Fibroblast of gingiva (primary cell): ENCODE measurements at regions not wholly inside any gene's neighbourhood (a gene's known extent, or its start where the extent isn't known, plus 50 kb on each side); places are given as distances from the start of the nearest gene placed in this dataset.
"Not testable (repeated sequence)": the region's sequence is repeated elsewhere in the genome, so short reads cannot be mapped to it uniquely, and the experiment has no call there.

Experiments used
- DNase-seq: peaks from one replicate; pipeline ENCODE4 v3.0.0-alpha.2; 2011; ENCODE audit warnings: low read depth

DNA sequence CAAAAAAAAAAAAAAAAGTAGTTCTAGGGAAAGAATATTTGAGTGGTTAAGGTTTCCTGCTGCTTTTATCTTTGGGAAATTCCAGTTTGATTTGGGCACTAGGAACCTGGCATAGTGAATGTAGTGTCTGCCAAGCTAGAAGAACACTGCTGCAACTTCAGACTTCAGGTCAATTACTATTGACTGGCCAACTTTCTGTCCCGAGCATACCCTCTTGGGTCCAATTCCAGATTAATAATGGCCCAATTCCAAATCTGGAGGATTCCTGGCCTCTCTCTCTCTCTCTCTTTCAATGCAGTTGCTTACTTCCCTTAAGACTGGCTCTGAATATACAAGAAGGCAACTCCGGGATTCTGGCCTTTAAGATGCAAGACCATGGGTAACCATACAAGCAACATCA lies 74.9 kb downstream of the ANKEF1 start:
- no peak for DNase-seq

DNA sequence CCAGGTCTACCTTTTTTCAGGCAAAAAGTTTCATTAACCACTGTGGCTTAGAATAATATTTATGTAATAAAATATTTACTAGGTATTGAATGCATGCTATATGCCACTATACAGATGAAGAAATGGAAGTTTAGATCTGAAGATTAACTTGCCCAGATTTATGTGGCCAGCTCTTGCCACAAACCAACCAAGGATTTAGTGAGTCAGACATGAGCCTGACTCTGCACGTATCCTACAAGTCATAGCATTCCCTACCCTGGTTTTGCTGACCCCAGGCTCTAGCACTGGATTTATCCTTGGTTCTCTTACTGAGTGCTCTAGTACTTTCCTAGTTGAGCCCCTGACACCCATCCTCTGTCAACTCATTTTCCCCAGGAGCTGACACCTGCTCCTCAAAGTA lies 75.4 kb downstream of the ANKEF1 start:
- DNase-seq = no peak

DNA sequence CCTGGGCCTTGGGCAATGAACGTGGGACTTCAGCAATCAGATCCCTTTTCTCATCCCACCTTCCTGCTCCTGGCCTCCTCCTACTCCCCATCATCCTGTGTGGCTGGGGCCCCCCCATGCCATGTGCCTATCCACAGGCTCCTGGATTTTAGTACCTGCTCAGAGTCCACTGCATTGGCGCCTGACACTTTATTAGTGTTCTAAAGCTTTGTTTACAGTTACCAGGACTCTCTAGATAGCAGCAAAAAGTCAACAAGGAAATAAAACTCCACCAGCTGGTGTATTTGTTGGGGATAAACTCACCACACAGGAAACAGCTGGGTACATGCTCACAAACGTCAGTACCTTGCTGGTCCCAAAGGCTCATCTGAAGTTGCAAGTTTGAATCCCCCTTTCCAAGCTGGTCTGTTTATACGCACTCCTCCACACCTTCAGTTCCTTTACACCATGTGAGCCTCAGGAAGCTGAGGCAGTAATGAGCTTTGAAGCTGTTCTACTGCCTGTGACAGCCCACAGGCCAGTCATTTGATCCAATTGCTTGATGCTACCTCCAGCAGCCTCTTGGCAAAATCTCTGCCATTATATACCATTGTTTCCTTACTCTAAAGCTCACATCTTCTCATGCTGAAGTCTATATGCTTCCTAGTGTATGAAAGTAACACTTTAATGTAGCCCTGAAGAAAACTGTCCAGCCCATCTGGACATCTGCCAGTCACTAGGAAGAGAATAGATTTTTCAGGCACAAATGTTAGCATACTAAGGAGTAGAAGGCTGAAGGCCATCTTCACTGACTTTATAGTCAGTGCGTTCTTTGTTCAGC lies 76.6 kb downstream of the ANKEF1 start:
- DNase-seq = no peak

DNA sequence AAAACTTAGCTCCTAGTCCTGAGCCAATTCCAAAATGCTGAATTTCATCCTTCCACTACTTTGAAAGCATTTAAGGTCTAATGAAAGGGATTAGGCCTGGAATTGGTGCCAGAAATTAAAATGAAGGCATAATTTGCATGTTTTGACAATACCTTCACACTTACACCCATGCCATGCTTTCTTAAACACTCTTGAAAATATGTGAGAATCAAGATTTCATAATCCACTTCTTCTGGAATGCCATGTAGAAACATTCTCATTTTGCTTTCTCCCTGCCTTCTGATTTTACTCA lies 77.1 kb downstream of the ANKEF1 start:
- no peak for DNase-seq

DNA sequence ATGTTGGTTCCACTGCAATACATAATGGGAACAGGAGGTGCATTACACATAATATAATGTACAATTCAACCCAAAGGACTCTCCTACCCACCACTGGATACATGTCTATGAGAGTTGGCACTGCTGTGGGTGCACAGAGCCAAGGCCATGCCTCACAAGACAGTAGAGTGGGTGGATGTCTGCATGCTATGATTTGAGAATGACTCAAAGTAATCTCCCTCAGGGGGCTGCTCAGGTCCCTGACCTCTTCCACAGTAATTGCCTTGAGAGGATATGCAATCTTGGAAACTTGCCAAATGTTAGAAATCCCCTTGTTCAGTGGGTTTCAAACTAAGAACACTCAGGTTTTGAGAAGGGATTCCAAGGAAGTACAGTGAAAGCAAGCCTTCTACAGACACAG lies 79.0 kb downstream of the ANKEF1 start:
- DNase-seq = no peak

DNA sequence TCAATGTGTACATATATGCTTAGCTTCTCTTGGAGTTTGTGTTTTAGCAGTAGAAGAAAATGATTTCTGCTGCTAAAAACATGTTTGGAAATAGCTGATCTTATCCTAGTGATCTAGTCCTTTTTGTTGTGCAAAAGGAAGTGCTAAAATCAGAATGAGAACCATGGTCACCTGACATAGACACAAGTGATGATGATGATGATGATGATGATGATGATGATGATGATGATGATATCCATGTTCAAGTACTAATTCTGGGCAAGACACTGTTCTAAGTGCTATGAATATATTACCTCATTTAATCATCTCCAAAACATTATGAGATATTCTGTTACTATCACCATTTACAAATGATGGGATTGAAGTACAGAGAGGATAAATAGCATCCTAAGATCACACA lies 79.8 kb downstream of the ANKEF1 start:
- no peak for DNase-seq

DNA sequence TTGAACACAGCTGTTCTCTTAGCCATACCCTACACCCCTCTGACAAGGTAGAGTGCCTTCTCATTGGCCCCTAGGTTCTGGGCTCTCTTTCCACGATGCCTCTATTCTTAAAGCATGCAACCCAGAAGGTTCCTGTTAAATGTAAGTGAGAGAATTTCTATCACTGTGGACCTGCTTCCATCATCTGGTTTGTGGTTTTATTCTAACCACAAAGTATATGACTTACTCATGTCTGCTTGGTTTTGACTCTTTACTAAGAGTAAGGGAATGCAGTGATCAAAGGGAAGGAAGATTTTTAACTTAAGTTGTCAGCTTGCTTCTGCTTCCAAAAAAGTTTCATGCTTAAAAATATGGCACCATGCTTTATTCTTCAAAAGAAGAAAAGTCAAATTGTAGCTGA lies 80.2 kb downstream of the ANKEF1 start:
- DNase-seq = peak; percentile 62

DNA sequence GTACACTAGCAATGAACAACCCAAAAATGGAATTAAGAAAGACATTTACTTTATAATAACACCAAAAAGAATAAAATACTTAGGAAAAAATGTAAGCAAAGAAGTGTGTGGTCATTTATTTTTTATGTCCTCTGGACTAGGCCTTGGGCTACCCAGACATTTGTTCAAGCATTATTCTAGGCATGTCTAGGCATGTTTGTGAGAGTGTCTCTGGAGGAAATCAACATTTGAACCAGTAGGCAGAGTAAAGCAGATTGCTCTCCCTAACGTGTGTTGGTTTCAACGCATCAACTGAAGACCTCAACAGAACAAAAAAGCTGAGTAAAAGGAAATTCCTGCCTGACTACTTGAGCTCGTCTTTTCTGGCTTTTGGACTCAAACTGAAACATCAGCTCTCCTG lies 84.5 kb downstream of the ANKEF1 start:
- DNase-seq = no peak

DNA sequence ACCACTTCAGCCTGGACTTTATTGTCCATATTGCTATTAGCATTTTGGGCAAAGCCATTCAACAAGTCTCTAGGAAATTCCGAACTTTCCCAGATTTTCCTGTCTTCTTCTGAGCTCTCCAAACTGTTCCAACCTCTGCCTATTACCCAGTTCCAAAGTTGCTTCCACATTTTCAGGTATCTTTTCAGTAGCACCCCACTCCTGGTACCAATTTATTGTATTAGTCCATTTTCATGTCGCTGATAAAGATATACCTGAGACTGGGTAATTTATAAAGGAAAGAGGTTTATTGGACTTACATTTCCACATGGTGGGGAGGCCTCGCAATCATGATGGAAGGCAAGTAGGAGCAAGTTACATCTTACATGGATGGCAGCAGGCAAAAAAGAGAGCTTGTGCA lies 90.1 kb downstream of the ANKEF1 start:
- not testable (repeated sequence) for DNase-seq

DNA sequence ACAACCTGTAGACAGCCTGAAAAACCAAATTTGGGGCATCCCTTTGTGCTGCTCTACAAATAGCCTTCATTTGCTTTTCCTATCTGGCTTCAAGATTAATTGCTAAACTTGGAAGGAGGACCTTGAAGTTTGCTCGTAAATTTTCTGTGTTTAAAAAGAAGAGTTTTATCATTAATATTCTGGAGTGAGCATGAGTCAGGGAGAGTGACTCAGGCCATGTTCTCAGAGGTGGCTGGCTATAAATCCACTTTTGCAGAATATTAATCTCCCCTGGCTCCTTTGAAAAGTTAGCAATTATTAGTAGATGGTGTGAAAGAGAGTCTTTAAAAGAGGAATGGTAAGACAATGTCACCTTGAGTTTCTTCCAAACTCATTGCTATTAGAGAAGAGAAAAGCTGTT lies 91.0 kb downstream of the ANKEF1 start:
- no peak for DNase-seq

DNA sequence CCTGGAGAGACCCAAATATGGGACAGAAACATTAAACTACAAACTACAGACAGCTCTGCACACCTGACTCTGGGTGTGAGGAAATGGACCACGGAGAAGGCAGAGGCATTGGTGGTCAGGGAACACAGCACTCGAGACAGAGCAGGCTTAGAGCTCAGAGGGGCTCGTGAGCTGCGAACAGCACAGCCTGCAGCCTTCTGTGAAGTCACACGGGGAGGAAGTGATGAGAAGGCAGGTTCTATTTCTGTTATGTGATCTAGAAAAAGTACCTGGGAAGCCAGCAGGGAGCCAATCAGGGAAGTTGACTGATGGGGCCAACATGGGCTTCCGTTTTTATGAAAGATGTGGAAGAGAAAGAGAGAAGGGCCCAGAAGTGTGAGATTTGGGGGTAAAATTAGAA lies 88.9 kb upstream of the SNAP25 start:
- DNase-seq = no peak

DNA sequence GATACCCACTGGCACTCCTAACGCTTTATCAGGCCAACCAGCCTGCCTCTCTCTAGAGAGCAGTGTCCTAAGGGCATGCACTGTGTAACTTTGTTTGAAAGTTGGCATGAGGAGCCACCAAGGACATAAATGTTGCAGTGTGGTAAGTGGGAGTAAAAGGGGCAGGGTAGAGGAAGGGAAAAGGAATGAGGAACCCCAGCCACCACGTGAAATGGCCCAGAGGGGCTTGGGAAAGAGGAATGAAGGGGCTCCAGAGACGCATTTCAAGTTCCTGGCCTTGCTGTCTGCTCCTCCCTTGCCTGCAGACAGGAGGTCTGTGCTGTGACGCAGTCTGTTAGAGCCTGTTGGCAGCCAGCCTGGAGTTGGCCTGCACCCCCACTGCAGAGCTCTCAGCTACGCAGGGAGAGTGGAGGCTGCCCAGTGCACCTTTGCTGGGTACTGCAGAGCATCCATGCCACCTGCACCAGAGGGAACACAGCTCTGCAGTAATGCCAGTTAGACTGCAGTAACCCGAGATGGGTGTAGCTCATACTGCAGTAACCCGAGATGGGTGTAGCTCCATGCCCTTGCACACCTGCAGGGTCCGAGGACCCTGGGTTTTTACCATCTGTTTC lies 86.8 kb upstream of the SNAP25 start:
- DNase-seq = peak; percentile 47

DNA sequence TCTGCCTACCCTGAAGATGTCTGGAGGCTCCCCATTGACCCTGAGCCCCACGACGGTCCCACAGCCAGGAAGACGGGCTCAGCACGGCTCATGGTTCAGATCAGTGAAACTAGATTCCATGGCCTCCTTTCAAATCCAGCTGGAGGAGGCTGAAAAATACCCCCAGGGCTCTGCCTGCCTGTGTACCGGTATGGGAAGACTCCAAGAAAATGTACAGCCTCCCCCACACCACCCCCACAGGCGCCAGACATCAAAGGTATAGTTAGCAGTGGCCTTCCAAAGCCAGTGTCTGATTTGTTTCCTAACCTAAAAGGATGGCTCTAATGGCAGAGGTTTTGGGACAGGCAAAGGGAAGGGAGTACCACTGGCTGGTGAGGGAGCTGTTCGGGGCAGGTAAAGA lies 86.2 kb upstream of the SNAP25 start:
- no peak for DNase-seq

DNA sequence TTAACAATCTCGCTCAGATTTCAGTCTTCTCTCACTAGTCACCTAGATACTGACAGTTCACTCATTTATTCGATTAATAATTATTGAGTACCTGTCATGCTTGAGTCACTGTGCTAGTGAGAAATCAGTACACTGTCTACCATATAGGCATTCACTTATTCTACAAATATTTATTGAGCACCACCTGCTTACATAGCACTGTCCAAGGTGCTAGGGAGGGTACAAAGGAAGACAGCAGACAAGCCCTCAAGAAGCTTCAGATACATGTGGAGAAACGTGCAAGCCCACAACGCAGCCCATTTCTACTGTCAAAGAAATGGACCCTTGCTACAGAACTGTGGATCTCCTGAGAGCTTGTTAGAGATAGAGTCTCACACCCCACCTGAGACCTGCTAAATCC lies 85.1 kb upstream of the SNAP25 start:
- DNase-seq = no peak

DNA sequence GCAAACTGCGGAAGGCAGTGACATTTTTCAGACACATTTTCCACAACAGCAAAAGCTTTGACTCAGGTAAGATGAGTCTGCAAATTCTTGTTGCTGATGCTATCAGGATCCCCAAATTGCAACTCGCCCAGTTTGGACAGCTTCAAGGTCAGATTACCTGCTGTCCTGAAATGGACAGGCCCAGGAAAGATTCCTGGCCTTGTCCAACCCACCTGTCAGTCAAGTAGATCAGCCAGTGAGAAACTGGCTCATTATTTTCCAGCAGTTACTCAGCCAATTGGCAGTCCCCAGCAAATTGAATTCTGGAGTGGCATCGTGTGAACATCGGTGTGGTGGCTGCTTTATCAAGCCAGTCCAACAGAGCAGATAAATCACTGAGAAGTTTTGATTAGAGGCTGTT lies 84.5 kb upstream of the SNAP25 start:
- DNase-seq = no peak

DNA sequence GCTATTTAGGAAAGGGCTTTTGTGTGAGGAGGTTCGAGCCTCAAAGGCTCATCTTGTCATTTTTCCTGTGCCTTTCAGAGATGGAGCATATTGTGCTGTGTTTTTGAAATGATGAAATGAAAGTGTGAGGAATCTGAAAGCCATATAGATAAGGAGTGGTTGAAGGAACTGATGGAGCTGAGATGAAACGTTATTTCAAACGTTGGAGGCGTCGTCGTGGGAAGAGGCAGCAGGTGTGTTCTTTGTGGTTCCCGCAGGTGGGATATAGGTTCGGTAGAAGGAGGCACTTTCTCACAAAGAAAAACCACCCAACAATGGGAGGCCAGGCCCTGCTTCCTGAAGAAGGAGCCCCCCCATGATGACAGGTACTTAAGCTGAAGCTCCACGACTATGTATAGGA lies 83.2 kb upstream of the SNAP25 start:
- DNase-seq = no peak

DNA sequence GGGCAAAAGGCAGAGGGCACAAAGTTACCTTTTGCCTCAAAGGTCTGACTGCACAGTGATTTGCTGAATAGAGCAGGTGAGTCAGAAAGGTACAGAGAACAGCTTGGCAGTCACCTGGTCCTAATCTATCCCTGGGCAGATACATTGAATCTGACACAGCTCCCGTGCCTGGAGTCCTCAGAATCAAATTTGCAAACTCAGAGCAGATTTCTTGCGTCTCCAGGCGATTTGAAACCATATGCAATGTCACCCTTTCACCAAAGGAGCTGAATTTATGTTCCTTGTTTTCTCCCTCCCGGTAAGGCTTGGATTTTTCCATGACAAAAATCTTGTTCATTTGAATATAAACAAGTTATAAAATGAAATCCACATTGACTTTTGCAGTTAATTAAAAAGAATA lies 81.6 kb upstream of the SNAP25 start:
- DNase-seq = no peak

DNA sequence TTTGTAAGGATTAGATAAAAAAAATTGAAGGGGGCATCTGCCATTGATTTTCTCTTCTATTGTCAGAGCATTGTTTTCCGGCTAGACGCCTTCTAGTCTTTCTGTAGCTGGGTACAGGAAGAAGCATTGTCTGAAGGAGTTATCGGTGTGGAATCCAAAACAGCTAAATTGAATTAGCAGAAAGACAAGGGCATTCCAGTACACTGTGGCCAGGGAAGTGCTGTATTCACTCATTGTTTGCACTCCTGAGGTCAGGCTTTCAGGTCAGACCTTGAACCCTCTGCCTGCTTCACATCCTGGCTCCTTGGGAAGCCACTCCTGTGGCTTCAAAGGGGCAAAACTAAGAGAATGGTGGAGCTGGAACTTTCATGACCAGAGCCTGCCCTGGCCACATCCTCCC lies 81.1 kb upstream of the SNAP25 start:
- DNase-seq = no peak

DNA sequence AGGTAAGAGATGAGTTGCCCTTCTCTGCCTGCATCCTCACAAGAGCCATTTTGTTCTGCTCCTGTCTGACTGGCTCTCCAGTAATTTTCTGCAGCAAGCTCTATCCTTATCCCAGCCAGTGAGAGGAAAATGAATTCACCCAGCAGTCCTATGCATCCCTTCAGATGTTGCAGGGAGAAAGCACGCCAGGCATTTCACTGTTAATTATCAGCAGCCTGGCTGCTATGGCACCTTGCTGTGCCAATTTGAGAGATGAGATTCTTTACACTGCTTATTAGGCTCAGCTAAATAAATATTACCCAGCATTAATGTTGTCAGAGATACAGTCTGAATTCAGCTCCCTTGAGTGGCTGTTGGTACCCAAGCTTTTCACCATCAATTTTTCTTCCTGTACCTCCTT lies 61.1 kb upstream of the SNAP25 start:
- no peak for DNase-seq

DNA sequence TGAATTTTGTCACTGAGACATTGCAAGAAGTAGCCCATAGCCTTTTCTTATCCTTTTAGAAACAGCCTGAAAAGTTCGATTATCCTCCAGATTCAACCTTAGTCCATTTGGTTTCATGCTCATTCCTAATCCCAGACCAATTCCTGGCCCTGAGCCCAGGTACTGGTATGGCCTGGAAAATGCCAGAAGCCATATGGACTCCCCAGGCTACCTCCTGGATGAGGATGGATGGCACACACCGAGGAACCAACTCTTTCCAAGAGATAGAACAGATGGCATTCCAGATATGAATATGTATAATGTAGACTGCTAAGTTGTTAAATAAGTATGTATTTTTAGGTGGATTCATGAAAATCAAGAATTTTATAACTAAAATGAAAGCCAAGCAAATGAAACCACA lies 51.6 kb upstream of the SNAP25 start:
- DNase-seq = no peak

DNA sequence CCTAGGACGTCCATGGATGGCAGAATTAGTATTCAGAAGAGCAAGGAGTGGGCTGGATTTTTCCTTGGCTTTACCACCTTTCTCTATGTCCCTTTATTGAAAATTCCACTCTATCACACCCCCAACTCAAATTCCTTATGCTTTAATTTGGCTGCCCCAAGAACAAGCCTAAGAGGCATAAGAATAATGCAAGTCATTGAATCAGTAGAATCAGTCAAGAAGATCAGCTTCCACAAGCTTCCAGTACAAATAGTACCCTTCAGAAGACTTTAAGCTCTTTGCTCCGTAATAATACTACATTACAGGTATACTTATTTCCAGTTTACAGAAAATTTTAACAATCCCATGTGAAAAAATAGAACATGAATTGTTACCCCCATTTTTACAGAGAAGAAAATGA lies 51.0 kb upstream of the SNAP25 start:
- DNase-seq = no peak
